Fibroblast of the conjunctiva (primary cell): ENCODE measurements at regions not wholly inside any gene's neighbourhood (a gene's known extent, or its start where the extent isn't known, plus 50 kb on each side); places are given as distances from the start of the nearest gene placed in this dataset.
A peak's percentile ranks its signal among the peaks of the same experiment; 100 is the strongest.
"Not testable (repeated sequence)": the region's sequence is repeated elsewhere in the genome, so short reads cannot be mapped to it uniquely, and the experiment has no call there.

Source experiments
- DNase-seq: peaks from one replicate; pipeline ENCODE4 v3.0.0-alpha.2; 2010; ENCODE audit warnings: low read depth

DNA sequence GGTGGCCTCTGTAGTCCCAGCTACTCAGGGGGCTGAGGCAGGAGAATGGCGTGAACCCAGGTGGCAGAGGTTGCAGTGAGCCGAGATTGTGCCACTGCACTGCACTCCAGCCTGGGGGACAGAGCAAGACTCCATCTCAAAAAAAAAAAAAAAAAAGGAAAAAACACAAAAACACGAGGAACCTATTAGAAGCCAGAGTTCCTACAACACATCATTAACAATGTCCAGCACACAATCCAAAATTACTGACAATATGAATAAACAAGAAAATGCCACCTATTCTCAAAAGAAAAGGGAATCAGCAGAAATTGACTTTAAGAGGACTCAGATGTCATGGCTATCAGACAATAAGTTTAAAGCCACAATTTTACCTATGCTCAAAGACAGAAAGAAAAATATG, 57.3 kb upstream of the HS3ST3A1 start:
- not testable (repeated sequence) for DNase-seq

DNA sequence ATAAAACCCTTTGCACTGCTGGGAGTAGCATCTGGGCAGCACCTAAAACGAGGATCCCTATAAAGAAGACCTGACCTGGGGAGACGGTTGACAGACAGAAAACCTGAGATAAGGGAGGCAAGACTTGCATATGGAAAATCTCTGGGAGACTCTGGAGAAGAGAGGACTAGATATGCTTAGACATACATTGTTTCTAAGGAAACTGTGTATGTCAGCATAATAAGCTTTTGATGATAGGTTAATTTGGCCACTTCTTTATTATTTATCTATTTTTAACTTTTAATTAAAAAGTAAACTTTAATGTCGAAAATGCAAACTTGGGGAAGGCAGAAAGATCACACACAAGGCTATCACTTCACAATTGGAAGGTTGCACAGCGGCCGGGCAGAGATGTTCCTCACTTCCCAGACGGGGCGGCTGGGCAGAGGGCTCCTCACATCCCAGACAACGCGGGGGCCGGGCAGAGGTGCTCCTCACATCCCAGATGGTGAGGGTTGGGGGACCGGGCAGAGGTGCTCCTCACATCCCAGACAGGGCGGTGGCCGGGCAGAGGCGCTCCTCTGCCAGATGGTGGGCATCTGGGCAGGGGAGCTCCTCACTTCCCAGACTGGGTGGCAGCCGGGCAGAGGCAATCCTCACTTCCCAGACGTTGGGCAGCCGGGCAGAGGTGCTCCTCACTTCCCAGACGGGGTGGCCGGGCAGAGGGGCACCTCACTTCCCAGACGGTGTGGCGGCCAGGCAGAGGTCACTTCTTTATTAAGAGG, 64.3 kb upstream of the HS3ST3A1 start:
- DNase-seq: no peak

DNA sequence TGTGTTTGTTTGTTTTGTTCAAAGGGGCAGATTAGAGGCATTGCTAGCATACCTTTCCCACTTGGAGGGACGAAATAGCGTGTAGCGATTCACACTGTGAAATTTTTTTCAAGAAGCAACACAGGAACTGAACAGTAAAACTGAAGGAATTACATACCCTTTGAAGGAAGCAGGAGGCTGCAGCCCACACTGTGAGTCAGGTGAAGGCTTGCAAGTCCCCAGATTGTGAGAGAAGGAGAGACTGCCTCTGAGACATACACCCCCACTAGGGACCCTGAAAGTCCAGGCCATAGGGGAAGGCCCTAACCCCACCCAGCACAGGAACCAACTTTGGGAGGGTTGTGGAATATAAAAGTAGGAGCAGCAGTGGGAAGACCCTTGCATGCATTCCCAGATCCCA, 69.6 kb upstream of the HS3ST3A1 start:
- no peak for DNase-seq

DNA sequence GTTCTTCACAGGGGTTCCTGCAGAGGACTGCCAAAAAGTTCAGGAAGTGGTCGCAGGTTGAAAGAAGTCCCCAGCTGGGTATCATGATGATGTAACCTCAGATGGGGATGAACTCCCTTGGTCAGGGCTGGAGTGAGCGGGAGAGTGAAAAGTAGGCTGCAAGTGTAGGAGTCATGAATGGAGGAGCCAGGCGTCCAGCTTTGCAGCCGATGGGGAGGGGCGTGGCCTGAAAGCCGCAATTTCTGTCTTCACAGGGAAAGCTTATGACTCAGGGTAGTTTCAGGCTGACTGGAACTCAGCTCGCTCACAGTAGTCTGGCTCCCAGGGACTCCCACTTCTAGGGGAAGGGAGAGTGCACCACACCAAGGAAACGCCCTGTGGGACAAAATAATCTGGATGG, 70.0 kb upstream of the HS3ST3A1 start:
- no peak for DNase-seq

DNA sequence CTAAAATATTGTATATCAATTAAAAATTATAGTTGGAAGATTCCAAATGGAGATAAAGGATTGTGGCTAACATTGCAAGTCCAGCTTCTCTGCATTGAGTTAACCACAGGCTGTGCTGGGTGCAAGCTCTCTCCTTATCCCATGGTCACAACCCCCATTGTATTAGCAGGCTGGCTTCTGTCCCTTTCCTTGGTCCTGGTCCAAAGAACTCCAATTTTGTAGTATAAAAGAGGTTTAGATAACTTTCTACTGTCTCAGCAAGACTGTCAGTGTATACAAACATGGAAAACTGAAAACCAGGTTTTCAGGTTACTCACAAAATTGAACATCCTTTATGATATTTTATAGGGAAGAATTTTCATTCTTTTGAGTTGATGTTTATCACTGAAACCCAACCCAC, 76.6 kb upstream of the HS3ST3A1 start:
- no peak for DNase-seq

DNA sequence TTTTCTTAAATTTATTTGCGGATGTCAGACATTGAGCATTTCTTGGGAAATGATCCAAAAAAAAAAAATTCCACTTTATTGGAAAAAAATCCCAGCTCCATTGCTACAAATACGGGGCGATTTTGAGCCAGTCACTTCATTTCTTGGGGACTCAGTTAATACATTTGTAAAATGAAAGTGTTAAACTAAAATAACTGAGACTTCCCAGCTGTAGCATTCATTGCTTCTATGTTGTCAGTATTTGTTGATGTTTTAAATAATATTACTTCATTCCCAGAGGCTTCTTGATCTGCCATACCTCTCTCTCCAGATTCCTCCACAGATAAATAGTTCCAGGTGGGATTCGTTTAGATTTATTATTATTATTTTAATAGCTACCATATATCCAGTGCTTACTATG, 77.1 kb upstream of the HS3ST3A1 start:
- no peak for DNase-seq

DNA sequence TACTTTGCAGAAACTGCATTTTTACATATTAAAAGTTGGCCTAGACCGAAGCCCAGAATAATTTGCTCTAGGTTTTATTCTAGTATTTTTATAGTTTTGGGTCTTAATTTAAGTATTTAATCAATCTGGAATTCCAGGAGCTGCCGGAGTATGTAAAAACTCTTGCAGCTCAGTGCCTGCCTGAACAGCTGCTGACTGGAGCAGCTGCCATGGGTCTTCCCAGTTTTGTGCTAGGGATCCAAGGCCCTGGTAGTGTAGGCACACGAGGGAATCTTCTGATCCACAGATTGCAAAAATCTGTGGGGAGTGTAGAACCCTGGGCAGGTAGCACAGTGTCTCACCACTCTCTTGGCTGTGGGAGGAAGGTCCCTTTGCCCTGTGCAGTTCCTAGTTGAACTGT, 87.0 kb upstream of the HS3ST3A1 start:
- no peak for DNase-seq

DNA sequence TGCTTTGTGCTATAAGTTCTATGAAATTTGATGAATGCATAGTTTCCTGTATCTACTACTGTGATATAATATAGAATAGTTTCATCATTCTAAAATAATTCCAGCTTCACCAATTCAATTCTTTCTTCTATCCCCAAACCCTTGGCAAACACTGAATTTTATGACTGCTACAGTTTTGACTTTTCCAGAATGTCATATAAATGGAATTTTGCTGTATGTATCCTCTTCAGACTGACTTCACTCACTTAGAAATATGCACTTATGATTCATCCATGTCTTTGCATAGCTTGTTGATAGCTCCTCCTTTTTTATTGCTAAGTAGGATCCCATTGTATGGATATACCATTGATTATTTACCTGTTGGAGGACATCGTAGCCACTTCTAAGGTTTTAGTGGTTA, 89.1 kb upstream of the HS3ST3A1 start:
- no peak for DNase-seq

DNA sequence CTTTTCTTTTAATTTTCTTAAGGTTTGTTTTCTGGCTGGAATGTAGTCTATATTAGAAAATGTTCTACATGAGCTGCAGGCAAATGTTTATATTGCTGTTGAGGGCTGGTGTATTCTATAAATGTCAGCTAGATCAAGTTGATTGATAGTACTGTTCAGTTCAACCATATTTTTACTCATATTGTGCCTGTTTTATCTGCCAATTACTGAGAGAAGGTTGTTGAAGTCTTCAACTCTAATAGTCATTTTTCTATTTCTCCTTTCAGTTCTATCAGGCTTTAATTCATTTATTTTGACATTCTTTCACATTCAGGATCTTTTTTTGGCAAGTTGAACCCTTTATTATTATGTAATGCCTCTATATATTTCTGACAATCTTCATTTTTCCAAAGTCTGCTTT, 93.2 kb upstream of the HS3ST3A1 start:
- no peak for DNase-seq

DNA sequence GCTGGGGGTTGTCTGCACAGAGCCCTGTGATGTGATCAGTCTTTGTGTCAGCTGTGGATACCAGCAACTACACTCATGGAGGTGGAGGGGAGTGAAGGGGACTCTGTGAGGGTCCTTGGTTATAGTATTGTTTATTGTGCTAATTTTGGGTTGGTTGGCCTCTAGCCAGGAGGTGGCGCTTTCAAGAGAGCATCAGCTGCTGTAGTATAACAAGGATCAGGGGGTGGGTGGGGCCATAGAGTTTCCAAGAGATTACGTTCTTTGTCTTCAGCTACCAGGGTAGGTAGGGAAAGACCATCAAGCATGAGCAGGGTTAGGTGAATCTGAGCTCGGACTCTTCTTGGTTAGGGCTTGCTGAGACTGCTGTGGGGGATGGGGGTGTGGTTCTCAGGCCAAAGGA, 97.1 kb upstream of the HS3ST3A1 start:
- DNase-seq: no peak

DNA sequence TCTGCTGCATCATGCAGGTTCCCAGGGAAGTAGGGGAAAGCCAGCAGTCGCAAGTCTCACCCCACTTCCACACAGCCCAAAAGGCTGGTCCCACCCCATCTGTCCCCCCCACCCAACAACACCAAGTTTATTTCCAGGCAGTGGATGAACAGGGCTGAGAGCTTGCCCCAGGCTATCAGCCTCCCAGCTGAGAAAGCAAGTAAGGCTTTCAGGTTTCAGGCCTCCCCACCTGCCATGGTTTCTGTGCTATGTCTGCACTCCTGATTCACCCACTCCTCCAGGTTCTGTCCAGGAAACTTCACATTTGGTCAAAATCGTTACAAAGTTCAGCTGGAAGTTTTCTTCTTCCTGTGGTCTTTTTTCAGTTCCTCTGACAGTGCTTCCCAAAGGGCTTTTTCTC, 97.5 kb upstream of the HS3ST3A1 start:
- DNase-seq: no peak

DNA sequence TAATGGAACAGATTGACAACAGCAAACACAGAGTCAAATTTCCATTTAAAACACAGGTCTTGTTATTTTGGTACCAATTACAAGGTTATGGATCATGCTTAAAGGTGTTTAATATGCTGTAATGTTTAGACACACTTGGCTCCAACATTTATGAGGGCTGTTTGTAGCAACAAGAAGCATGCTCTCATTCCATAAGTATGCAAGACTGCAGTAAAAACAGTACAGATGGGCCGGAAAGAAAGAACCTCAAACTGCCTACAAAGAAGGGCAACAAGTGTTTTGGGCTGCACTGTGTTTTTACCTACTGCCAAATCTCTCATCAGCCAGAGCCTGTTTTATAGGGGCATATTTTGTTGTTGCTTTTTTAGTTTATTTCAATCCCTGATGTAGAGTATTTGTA, 100.5 kb upstream of the HS3ST3A1 start:
- peak; percentile 9 for DNase-seq

DNA sequence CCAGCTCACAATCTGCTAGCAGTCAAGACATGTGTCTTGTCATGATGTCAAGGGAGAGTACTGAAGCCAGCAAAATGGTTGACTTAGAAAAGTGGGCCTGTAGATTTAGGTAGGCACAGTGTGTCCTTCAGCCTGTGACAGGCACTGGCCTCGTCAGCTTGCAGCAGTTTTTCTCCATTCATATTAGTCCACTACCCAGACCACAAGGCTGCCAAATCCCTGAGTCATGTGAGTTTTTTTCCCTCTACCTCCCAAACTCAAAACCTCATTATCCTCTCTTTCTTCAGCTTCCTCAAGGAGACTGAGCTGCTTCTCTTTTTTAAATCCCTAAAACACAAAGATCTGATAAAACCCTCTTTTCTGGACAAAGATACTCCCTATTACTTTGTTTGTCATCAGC, 102.6 kb upstream of the HS3ST3A1 start:
- DNase-seq: no peak

DNA sequence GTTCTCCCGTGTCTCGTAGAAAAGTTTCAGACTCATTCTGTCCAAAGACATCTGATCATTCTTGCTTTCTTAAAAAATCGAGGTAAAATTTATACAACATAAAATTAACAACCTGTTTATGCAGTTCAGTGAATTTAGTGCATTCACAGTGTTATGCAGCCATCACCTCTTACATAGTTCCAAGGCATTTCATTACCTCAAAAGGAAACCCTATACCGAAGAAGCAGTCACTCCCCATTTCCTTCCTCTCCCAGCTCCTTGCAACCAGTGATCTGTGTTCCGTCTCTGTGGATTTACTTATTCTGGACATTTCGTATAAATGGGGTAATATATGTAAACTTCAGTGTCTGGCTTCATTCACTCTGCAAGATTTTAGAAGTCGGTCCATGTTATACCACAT, 103.5 kb upstream of the HS3ST3A1 start:
- no peak for DNase-seq

DNA sequence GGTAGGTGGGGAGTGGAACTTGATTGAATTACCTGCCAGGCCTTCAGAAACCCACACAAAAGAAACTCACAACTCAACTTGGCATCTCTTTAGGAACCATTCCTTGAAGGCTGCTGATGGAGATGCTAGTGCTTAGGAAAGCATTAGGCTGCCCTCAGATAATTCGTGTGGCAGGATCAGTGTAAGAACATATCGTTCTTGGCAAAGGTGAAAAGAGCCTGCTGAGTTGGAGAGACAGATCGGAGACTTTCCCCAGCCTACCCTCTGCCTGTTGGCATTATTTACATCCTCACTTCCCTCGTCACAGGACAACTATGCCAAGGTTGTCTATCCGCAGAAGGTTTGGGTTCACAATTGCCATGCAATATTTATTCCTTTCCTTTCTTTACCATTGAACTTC, 120.0 kb upstream of the HS3ST3A1 start:
- no peak for DNase-seq

DNA sequence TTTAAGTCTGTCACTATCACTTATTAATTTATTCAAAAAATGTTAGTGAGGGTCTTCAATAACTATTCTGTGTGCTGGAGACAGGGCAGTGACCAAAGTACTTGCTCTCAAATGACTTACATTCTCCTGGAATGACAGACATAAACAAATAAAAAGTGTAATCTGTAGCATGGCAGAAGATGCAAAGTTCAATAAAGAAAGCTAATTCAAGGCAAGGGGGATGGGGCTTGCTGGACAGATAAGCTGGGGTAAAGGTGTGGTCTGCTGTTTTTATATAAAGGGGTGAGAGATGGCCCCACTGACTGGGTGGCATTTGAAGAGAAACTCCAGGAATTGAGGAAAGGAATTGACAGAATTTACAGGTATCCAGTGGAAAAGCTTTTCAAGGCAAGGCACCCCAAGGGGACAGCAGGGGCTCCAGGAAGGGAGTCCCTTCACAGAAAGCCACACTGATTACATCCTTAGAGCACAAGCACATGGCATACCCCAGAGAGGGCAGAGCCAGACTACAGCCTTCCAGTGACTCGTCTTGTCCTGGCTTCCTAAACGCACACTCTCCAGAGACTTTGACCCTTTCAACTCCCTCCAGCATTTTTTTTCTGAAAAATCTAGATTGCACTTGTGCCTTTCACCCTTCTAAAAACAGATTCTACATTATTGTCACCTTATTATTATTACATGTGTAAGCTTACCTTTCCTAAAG, 123.7 kb upstream of the HS3ST3A1 start:
- peak; percentile 39 for DNase-seq

DNA sequence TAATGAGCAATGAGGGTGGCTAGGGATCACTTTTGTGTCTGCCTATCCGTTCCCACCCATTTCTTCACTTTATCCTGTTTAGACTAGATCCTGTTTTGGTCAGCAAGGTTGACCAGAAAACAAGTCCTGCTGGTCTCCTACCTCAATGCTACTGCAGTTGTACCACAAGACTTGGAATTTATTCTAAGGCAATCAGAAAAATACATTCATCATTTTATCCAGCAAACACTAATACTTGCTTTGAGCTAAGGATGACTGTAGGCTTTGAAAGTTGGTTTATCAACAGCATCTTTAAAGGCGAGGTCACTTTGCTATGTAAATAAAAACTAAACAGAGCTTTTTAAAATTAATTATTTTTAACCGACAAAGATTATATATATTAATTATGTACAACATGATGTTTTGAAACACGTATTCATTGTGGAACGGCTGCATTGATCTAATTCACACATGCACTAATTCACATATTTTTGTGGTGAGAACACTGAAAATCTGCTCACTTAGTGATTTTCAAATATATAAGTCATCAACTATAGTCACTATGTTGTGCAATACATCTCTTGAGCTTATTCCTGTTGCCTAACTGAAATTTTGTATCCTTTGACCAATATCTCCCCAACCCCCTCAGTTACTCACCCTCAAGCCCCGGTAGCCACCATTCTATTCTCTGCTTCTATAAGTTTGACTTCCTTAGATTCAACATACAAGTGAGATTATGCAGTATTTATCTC, 125.9 kb upstream of the HS3ST3A1 start:
- DNase-seq: no peak

DNA sequence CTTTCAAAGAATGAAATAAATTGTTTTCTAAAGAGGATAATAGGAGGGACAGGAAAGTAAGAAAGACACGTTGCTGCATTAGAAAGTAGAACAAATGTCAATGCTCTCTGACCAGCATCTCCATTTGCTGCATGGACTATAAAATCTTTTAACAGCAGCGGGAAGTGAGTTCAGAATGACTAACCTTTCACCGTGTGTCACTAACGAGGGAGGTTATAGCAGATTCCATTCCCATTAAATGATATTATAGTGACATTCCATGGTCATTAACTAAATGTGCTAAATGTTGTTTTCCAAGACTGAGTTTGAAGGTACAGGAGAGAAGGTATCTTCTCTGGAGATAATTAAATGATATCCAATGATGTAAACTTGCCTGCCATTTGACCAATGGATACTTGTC, 127.1 kb upstream of the HS3ST3A1 start:
- no peak for DNase-seq

DNA sequence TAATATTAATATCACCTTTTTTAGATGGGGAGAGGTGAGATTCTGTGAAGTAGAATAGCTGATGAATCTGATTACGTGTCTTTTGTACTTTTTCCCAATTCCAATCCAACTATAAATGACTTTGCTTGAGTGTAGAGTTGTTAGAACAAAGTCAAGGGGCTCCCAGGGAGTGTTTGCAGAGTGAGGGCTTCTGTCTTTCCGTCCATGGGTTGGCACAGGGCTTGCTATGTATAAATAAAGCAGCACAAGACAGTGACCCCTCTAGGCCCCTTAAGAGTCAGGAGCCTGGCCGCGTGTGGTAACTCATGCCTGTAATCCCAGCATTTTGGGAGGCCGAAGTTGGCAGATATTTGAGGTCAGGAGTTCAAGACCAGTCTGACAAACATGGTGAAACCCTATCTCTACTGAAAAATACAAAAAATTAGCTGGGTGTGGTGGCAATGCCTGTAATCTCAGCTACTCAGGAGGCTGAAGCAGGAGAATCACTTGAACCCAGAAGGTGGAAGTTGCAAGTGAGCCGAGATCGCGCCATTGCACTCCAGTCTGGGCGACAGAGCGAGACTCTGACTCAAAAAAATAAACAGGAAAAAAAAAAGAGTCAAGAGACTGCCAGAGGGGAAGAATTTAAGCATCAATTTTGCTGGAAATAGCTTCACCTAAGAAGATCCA, 127.9 kb upstream of the HS3ST3A1 start:
- DNase-seq: no peak

DNA sequence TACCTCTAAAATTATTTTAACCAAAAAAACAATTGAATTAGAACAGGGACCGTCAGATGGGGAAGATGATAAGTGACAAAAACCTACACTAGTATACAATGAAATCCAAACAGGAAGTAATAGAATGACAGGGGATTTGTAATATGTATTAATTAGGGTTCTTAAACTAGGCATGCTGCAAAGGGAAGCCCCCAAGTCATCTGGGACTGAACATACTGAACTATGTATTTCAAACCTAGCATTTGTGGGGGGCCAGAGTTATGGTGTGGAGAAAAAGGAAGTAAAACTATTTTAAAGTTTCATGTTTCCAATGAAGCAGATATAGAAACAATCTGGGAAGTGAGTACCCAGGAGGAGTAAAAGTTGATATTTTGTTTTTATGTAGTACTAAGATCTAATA, 133.2 kb upstream of the HS3ST3A1 start:
- no peak for DNase-seq

DNA sequence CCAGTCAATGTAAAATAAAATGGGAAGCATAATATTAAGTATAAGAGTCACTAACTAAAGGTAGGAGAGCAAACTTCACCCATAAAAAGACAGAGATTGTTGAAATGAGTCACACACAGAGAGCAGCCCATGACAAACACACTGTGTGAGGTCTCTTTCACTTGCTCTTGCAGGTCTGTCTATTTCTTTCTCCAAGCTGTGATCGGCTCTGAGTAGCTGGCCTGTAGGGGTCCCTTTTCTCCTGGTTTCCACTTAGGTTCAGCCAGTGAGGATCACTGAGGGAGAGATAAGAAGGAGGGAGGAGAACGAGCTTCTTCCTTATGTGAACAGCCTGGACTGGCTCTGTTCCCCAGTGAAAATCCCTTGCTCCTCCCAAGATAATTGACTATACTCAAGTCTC, 133.7 kb upstream of the HS3ST3A1 start:
- no peak for DNase-seq

DNA sequence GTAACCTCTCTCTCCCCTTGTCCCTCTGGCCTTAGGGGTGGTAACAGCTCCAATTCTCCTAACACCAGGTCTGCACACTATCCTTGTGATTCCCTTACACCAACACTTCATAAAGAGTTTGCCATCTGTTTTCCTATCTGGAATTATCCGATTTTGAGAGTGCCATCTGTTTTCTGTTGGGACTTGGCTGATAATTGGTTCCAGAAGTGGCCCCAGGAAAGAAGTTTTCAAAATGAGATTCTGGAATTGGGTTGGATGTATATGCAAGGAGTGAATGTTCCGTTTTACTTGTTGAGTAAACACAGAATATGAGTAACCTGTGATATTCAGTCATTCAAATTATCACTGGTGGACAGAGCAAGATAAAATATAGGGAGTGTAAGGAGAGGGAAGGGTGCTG, 134.1 kb upstream of the HS3ST3A1 start:
- no peak for DNase-seq

DNA sequence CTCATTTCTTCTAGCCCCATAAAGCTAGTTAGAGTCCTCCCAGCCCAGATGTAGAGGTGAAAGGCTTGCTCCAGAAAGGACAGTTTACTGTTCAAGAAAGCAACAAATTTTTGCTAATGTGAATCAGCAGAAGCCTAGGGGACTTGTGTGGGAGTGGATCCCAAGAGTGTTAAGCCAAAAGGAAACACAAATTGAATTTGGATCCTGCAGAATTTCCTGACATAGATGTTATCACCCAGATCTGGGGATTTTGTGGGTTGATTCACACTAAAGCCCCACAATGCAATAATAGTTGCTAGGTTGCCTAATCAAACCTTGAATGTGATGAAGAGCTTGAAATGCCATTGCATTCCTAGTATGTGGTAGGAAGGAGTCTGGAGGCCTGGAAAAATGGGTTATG, 135.2 kb upstream of the HS3ST3A1 start:
- DNase-seq: no peak
